ENCODE measurements at regions not wholly inside any gene's neighbourhood (a gene's known extent, or its start where the extent isn't known, plus 50 kb on each side); places are given as distances from the start of the nearest gene placed in this dataset.

DNA sequence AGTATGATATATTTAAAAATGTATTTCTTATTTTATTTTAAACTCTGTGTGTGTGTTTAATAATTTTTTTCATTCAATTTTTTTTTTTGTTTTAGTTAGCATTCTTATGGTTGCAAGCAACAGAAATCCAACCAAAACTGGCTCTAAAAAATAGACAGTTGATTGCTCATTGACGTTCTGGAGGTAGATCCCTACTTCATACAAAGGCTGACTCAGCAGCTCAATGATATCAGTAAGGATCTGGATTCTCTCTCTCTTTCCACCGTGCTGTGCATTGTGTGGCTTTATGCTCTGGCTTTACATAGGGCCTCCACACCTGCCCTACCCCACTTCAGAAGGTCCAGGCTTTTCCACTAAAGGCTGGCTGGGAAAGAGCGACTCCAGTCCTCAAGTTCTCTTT is 117.8 kb downstream of the UCHL1 start:
- TF ChIP-seq, protein P1, sequence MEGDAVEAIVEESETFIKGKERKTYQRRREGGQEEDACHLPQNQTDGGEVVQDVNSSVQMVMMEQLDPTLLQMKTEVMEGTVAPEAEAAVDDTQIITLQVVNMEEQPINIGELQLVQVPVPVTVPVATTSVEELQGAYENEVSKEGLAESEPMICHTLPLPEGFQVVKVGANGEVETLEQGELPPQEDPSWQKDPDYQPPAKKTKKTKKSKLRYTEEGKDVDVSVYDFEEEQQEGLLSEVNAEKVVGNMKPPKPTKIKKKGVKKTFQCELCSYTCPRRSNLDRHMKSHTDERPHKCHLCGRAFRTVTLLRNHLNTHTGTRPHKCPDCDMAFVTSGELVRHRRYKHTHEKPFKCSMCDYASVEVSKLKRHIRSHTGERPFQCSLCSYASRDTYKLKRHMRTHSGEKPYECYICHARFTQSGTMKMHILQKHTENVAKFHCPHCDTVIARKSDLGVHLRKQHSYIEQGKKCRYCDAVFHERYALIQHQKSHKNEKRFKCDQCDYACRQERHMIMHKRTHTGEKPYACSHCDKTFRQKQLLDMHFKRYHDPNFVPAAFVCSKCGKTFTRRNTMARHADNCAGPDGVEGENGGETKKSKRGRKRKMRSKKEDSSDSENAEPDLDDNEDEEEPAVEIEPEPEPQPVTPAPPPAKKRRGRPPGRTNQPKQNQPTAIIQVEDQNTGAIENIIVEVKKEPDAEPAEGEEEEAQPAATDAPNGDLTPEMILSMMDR (IDR thresholded peaks at IDR 0.05), result no peak
- TF ChIP-seq POLR2AphosphoS5 (IDR thresholded peaks at IDR 0.05) (no peak), POLR2A (IDR thresholded peaks at IDR 0.05; ENCODE audit: low read depth) (no peak)

All from esophagus muscularis mucosa (tissue), 3 donors.